ENCODE measurements at regions not wholly inside any gene's neighbourhood (a gene's known extent, or its start where the extent isn't known, plus 50 kb on each side); places are given as distances from the start of the nearest gene placed in this dataset.

DNA sequence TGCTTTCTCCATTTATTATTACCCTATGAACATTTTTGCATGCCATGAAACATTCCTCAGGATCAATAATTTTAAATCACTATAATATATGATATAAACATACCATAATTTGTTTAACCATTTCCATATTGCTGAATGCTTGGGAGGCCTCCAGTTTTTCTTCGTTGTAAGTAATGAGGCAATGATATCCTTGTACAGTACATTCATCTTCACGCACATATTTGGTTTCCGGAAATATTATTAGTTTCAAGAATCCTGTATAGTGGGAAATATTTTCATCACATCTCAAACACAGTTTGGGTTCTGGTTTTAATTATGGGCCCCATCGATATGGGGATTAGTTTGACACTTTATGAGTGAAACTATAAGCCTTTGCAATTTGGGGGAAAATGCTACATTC lies 135.4 kb downstream of the HS3ST3B1 start:
- TF ChIP-seq, protein P1, sequence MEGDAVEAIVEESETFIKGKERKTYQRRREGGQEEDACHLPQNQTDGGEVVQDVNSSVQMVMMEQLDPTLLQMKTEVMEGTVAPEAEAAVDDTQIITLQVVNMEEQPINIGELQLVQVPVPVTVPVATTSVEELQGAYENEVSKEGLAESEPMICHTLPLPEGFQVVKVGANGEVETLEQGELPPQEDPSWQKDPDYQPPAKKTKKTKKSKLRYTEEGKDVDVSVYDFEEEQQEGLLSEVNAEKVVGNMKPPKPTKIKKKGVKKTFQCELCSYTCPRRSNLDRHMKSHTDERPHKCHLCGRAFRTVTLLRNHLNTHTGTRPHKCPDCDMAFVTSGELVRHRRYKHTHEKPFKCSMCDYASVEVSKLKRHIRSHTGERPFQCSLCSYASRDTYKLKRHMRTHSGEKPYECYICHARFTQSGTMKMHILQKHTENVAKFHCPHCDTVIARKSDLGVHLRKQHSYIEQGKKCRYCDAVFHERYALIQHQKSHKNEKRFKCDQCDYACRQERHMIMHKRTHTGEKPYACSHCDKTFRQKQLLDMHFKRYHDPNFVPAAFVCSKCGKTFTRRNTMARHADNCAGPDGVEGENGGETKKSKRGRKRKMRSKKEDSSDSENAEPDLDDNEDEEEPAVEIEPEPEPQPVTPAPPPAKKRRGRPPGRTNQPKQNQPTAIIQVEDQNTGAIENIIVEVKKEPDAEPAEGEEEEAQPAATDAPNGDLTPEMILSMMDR (IDR thresholded peaks at IDR 0.05) = no peak
- TF ChIP-seq POLR2AphosphoS5 (IDR thresholded peaks at IDR 0.05) = no peak

Measured in esophagus muscularis mucosa (tissue), 3 donors.